ENCODE measurements at regions not wholly inside any gene's neighbourhood (a gene's known extent, or its start where the extent isn't known, plus 50 kb on each side); places are given as distances from the start of the nearest gene placed in this dataset.

DNA sequence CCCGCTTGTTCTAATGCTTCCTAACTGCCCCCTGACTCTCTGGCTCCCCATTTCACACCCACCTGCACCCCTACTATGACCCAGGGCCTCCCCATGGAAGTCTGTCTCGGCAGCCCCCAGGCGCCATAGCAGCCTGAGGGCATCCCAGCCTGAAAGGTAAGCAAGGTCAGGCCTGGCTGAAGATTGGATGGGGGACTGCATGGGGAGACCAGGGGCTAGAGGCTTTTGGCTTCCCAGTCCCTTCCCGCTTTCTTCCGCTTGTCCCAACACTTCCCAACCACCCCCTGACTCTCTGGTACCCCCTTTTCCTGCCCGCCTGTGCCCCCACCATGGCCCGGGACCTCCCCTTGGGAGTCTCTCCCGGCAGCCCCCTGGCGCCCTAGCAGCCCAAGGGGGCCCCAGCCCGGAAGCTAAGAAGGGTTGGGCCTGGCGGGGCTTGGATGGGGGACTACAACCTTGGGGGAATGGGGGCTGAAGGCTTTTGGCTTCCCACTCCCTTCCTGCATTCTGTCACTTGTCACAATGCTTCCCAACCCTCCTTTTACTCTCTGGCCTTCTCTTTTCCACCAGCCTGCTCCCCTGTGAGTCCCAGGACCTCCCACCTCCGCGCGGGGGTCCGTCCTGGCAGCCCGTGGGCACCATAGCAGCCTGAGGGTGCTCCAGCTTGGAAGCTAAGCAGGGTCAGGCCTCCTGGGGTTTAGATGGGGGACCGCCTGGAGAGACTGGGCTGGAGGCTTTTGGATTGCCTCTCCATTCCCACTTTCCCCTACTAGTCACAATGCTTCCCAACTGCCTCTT is 2288.4 kb downstream of the TP53TG3F start:
- ATAC-seq, result no peak
- no peak for DNase-seq
- intact Hi-C loops (cut with DNase I, micrococcal nuclease), result no loop called here

DNA sequence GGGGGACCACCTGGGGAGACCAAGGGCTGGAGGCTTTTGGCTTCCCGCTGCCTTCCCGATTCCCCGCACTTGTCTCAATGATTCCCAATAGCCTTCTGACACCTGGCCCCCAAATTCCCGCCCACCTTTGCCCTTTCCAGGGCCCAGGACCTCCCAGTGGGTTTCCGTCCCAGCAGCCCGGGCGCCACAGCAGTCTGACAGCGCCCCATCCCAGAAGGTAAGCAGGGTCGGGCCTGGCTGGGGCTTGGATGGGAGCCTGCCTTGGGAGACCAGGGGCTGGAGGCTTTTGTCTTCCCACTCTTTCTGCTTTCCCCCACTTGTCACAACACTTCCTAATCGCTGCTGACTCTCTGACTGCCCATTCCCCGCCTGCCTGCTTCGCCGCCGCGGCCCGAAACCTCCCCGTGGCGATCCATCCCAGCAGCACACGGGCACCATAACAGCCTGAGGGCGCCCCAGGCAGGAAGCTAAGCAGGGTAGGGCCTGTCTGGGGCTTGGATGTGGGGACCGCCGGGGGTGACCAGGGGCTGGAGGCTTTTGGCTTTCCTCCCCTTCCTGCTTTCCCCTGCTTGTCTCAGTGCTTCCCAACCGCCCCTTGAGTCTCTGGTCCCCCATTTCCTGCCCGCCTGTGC is 2289.3 kb downstream of the TP53TG3F start:
- ATAC-seq (no peak), DNase-seq (no peak)
- intact Hi-C loops (cut with DNase I, micrococcal nuclease), result no loop called here

GRCh38 chr16:35749253-35750141 is 2290.1 kb downstream of the TP53TG3F start:
- intact Hi-C loops (cut with DNase I, micrococcal nuclease), result no loop called here
- DNase-seq (no peak), ATAC-seq (no peak)

- ATAC-seq, result no peak
- no peak for DNase-seq
- intact Hi-C loops (cut with DNase I, micrococcal nuclease), result no loop called here
Observed at GRCh38 chr16:35750157-35750689, 2290.8 kb downstream of the TP53TG3F start.

DNA sequence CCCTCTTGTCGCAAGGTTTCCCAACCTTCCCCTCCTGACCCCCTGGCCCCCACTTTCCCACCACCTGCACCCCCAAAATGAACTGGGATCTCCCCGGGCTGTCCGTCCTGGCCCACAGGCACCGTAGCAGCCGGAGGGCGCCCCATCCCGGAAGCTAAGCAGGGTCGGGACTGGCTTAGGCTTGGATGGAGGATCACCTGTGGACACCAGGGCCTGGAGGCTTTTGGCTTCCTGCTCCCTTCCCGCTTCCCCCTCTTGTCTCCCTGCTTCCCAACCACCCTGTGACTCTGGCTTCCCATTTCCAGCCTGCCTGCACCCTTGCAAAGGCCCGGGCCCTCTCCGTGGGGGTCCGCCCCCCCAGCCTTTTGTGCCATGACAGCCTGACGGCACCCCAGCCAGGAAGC is 2291.3 kb downstream of the TP53TG3F start:
- ATAC-seq (no peak), DNase-seq (no peak)
- intact Hi-C loops (cut with DNase I, micrococcal nuclease), result no loop called here

- ATAC-seq, result no peak
- no peak for DNase-seq
- intact Hi-C loops (cut with DNase I, micrococcal nuclease), result no loop called here
Observed at GRCh38 chr16:35751191-35751941, 2292.0 kb downstream of the TP53TG3F start.

- no peak for ATAC-seq
- intact Hi-C loops (cut with DNase I, micrococcal nuclease), result no loop called here
- DNase-seq, result no peak
Observed at GRCh38 chr16:35752012-35752772, 2292.8 kb downstream of the TP53TG3F start.

DNA sequence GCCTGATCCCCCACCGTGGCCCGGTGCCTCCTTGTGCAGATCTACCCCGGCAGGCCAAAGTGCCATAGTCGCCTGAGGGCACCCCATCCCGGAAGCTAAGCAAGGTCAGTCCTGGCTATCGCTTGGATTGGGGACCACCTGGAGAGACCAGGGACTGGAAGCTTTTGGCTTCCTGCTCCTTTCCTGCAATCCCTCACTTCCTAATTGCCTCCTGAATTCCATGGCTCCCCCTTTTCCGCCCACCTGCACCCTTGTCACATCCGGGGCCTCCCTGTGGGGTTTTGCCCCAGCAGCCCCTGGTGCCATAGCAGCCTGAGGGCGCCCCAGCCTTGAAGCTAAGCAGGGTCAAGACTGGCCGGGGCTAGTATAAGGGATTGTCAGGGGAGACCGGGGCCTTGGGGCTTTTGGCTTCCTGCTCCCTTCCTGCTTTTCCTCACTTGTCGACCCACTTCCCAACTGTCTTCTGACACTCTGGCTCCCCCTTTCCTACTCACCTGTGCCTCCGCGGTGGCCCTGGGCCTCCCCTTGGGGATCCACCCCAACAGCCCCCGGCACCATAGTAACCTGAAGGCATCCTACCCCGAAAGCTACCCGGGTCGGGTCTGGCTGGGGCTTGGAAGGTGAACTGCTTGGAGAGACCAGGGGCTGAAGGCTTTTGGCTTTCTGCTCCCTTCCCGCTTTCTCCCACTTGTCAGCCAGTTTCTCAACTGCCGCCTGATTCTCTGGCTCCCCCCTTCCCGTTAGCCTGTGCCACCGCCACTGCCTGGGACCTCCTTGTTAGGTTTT is 2293.6 kb downstream of the TP53TG3F start:
- ATAC-seq (no peak), DNase-seq (no peak)
- intact Hi-C loops (cut with DNase I, micrococcal nuclease), result no loop called here

- intact Hi-C loops (cut with DNase I, micrococcal nuclease), result no loop called here
- ATAC-seq, result no peak
- no peak for DNase-seq
Observed at GRCh38 chr16:35753559-35754390, 2294.4 kb downstream of the TP53TG3F start.

- no peak for ATAC-seq
Observed at GRCh38 chr16:35754391-35755369, 2295.3 kb downstream of the TP53TG3F start.

DNA sequence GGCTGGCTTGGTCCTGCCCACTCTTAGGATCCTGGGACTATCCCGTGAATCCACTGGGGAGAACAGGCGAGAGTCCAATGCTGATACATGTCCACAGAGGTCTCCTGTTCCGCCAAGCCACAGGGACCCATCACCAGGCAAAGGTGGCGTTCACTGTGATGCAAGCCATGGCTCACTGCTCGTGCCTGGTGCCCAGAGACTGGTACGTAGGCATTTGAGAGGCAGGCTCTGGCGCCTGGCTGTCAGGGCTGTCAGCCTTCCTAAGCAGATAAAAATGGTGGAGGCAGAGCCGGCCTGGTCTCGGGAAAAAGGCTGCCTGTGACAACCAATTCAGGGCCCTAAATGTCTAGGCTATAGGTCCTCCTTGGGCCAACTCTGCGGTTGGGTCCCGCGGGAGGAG is 2329.0 kb downstream of the TP53TG3F start:
- ATAC-seq, result no peak
- intact Hi-C loops (cut with DNase I, micrococcal nuclease), result loop anchor here in 1 of 2 donors (10.0 kb wide), 1 partner anchor 64 kb away; no protein-coding TSS in a partner anchor

More at GRCh38 chr16:35754391-35755369, 2295.3 kb downstream of the TP53TG3F start:
- intact Hi-C loops (cut with DNase I, micrococcal nuclease), result no loop called here
- no peak for DNase-seq

DNA sequence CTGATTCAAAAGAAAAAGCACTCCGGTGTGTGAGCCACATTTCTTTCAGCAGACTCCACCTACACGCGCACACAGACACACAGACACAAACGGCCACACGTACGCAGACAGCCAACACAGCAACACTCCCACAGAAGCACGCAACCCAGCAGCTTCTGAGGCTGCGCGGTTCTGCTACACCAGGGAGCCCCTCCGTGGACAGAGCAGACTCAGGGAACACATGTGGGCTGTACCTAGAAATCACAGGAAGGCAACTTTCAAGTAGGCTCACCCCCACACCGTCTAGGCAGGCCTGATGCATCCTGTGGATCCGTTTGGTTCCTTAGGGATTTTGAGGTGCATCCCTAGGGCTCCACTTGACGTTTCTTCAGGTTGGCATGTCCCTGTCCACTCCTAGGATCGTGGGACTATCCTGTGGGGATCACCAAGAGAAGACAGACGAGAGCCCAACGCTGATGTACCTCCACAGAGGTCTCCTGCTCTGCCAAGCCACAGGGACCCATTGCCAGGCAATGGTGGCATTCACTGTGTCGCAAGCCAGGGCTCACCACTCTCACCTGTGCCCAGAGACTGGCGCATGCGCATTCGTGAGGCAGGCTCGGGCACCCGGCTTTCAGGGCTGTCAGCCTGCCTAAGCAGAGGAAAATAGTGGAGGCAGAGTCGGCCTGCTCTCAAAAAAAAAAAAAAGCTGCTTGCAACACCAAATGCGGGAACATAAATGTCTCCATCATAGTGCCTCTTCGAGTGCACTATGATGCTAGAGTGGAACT is 2333.3 kb downstream of the TP53TG3F start:
- intact Hi-C loops (cut with DNase I, micrococcal nuclease), result no loop called here
- ATAC-seq (no peak), DNase-seq (no peak)

More for the DNA sequence above, 2329.0 kb downstream of the TP53TG3F start:
- no peak for DNase-seq

GRCh38 chr16:35793601-35794000 is 2334.2 kb downstream of the TP53TG3F start:
- no peak for ATAC-seq
- intact Hi-C loops (cut with DNase I, micrococcal nuclease), result no loop called here
- no peak for DNase-seq

DNA sequence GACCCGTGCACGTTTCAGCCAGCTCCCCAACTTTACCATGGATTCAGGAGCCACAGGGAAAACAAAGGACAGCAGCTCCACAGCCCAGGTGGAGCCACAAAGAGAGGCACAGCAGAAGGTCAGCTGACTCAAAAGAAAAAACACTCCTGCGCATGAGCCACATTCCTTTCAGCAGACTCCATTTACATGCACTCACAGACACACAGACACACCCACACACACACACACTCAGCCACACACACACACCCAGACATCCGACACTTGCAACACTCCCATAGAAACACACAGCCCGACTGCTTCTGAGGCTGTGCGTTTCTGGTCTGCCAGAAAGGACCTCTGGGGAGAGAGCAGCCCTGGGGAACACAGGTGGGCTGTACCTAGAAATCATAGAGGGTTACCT is 2335.5 kb downstream of the TP53TG3F start:
- DNase-seq (no peak), ATAC-seq (no peak)
- intact Hi-C loops (cut with DNase I, micrococcal nuclease), result loop anchor here in 1 of 2 donors (5.0 kb wide), 1 partner anchor 37 kb away; no protein-coding TSS in a partner anchor
